CD4-positive, alpha-beta T cell (primary cell): ENCODE measurements at regions not wholly inside any gene's neighbourhood (a gene's known extent, or its start where the extent isn't known, plus 50 kb on each side); places are given as distances from the start of the nearest gene placed in this dataset.

Source experiments
- ATAC-seq: fragments of 200-7000 bp; cut with Tn5 transposase; one replicate; pipeline ENCODE4 v1.10.0; 2022; ENCODE audit warnings: mild to moderate bottlenecking; ENCODE audit not compliant: poor library complexity
- CTCF ChIA-PET: fragments of 350-600 bp; sonication (Branson Sonifier 250); formaldehyde crosslinking; loops from one replicate; lab custom pipeline; 2021; ENCODE audit warnings: antibody characterized with exemption, inconsistent platforms; lab: Charles Lee
- POLR2A ChIA-PET: fragments of 350-600 bp; sonication (Branson Sonifier 250); formaldehyde crosslinking; loops from one replicate; lab custom pipeline; 2021; ENCODE audit warnings: antibody characterized with exemption, inconsistent platforms; lab: Charles Lee
- DNase-seq, 14 experiments: peaks; one replicate each; pipeline ENCODE4 v3.0.0-alpha.2; 2013 to 2020; ENCODE audit warnings: mixed read lengths in 2 of 14
- H3K27ac ChIP-seq, 2 donors: one replicate each; pipeline versions ENCODE4 v1.5.1 to v1.7.0; 2013; ENCODE audit warnings: low read length in 2 of 2, low read depth in 1 of 2, mild to moderate bottlenecking in 1 of 2
- H3K27me3 ChIP-seq, 2 experiments: 1 replicate in 1 of 2; 2 replicates in 1 of 2; pipeline versions ENCODE4 v1.6.1 to v1.7.0; 2013; ENCODE audit warnings: low read length in 2 of 2, control low read depth in 1 of 2, mild to moderate bottlenecking in 1 of 2, moderate library complexity in 1 of 2; ENCODE audit not compliant: insufficient read depth in 2 of 2, control insufficient read depth in 1 of 2
- H3K36me3 ChIP-seq: one replicate; pipeline ENCODE4 v1.6.1; 2013; ENCODE audit warnings: low read length, control low read depth; ENCODE audit not compliant: insufficient read depth
- H3K4me1 ChIP-seq: one replicate; pipeline ENCODE4 v1.6.1; 2013; ENCODE audit warnings: low read length, control low read depth; ENCODE audit not compliant: insufficient read depth
- H3K4me3 ChIP-seq: one replicate; pipeline ENCODE4 v1.5.1; 2013; ENCODE audit warnings: mild to moderate bottlenecking, low read length, moderate library complexity
- H3K9me3 ChIP-seq, 2 experiments: 1 replicate in 1 of 2; 2 replicates in 1 of 2; pipeline versions ENCODE4 v1.6.1 to v1.7.0; 2013; ENCODE audit warnings: low read length in 2 of 2, mild to moderate bottlenecking in 2 of 2, control low read depth in 1 of 2, moderate library complexity in 1 of 2; ENCODE audit not compliant: control insufficient read depth in 1 of 2, insufficient read depth in 1 of 2
- H3K27ac Mint-ChIP-seq: one replicate; pipeline ENCODE4 v1.8.0; 2020; ENCODE audit warnings: mixed read lengths
- H3K27me3 Mint-ChIP-seq: one replicate; pipeline ENCODE4 v1.8.0; 2021; ENCODE audit warnings: mixed read lengths
- H3K36me3 Mint-ChIP-seq: one replicate; pipeline ENCODE4 v1.8.0; 2021; ENCODE audit warnings: low read depth, mixed read lengths
- H3K4me1 Mint-ChIP-seq: one replicate; pipeline ENCODE4 v1.8.0; 2021; ENCODE audit warnings: low read depth, mixed read lengths
- H3K4me3 Mint-ChIP-seq: one replicate; pipeline ENCODE4 v1.8.0; 2020; ENCODE audit warnings: mild to moderate bottlenecking, mixed read lengths
- H3K9me3 Mint-ChIP-seq: one replicate; pipeline ENCODE4 v1.8.0; 2020; ENCODE audit warnings: mixed read lengths
- CTCF ChIP-seq: fragments of 200-600 bp; IDR thresholded peaks from one replicate; pipeline ENCODE4 v1.8.0; 2022; ENCODE audit warnings: antibody characterized with exemption, mild to moderate bottlenecking
- intact Hi-C, 2 experiments: fragments of 100-400 bp; cut with DNase I in 1 of 2; cut with micrococcal nuclease in 1 of 2; formaldehyde crosslinking; loops; one replicate each; pipeline versions ENCODE4 v1.15.1 to v1.9.0; 2023 to 2025; cut with DNase I, micrococcal nuclease

DNA sequence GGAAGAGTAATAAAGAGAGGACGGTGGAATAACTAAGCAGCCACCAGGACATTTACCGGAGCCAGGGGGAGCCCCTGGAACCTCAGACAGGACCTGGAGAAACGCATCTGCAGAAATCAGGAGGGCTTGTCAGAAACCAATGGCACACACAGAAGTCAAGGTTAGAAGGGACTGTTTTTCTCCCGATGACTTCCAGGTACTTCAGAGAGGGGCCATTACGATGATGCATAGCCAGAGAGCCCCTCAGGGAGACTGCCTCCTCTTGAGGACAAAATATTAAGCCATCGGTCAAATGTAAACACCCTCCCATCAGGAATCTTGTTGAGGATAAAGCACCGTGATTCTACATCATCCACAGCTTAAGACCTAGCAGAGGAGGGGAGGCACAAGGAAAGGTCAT, 333.6 kb upstream of the CDH5 start:
- Histone ChIP-seq H3K4me1 (no peaks in the 10 kb centered on the region), H3K36me3 (no peaks in the 10 kb centered on the region), H3K27ac (no peak overlapping the region), H3K4me3 (no peak overlapping the region), H3K9me3 (peaks cover 0 to 4% of the 10 kb centered on the region in 2 experiments), H3K27me3 (peaks cover 0 to 3% of the 10 kb centered on the region in 2 experiments)
- CTCF ChIA-PET: no interaction called here
- no peak overlapping the region for H3K4me3 Mint-ChIP-seq
- H3K36me3 Mint-ChIP-seq: no peaks in the 10 kb centered on the region
- TF ChIP-seq CTCF: no peak
- H3K4me1 Mint-ChIP-seq: no peaks in the 10 kb centered on the region
- DNase-seq (no peak), ATAC-seq (no peak)
- POLR2A ChIA-PET: no interaction called here
- intact Hi-C loops: no loop called here
- no peaks in the 10 kb centered on the region for H3K9me3 Mint-ChIP-seq
- peaks cover 31% of the 10 kb centered on the region for H3K27me3 Mint-ChIP-seq
- no peak overlapping the region for H3K27ac Mint-ChIP-seq

- Histone ChIP-seq H3K9me3 (peaks cover 0 to 6% of the 10 kb centered on the region in 2 experiments), H3K36me3 (no peaks in the 10 kb centered on the region), H3K4me3 (no peak overlapping the region), H3K27ac (no peak overlapping the region), H3K27me3 (peaks cover 0 to 3% of the 10 kb centered on the region in 2 experiments), H3K4me1 (no peaks in the 10 kb centered on the region)
- Mint-ChIP-seq H3K4me1 (no peaks in the 10 kb centered on the region), H3K27ac (no peak overlapping the region), H3K36me3 (no peaks in the 10 kb centered on the region), H3K9me3 (no peaks in the 10 kb centered on the region), H3K27me3 (peaks cover 36% of the 10 kb centered on the region), H3K4me3 (no peak overlapping the region)
- ChIA-PET CTCF (no interaction called here), POLR2A (no interaction called here)
- intact Hi-C loops: no loop called here
- no peak for DNase-seq
- TF ChIP-seq CTCF: no peak
- ATAC-seq: no peak
Measured at GRCh38 chr16:66030036-66030435, 336.5 kb upstream of the CDH5 start.

DNA sequence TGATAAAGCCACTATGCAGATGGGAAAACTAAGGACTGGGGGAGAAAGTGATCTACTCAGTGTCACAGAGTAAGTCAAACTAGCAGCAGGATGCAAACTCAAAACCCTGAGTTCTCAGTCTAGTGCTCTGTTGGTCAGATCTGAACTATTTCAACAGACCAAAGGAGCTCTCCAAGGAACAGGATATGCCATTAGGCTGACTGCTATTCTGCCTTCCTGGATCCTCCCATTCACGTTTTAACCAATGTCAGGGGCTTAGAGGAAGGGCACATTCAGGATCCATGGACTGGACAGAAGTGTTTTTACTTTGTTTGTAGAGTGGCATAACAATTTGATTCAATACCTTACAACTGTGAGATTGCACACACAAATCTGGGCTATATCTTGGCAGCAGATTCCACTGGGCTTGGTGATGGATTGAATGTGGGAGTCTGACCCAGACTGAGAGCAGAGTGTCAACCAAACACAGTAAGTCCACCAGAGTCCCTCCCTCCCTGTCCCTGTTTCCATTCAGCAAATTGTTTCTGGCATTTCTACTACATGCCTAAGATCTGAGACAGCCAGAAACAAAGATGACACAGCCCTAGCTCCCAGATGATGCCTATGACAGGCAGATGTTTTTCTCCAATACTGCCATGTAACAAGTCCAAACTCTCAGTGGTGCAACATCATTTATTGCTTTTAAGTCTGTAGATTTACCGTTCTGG, 337.8 kb upstream of the CDH5 start:
- ATAC-seq: no peak
- no peak for DNase-seq
- H3K27me3 ChIP-seq: peaks cover 0 to 3% of the 10 kb centered on the region in 2 experiments
- H3K9me3 Mint-ChIP-seq: peaks cover 5% of the 10 kb centered on the region
- TF ChIP-seq CTCF: no peak
- H3K27me3 Mint-ChIP-seq: peaks cover 36% of the 10 kb centered on the region
- H3K27ac ChIP-seq: no peak overlapping the region
- intact Hi-C loops: no loop called here
- CTCF ChIA-PET: no interaction called here
- H3K27ac Mint-ChIP-seq: no peak overlapping the region
- H3K4me3 ChIP-seq: no peak overlapping the region
- POLR2A ChIA-PET: no interaction called here
- no peaks in the 10 kb centered on the region for H3K36me3 Mint-ChIP-seq
- peaks cover 7 to 13% of the 10 kb centered on the region in 2 experiments for H3K9me3 ChIP-seq
- no peaks in the 10 kb centered on the region for H3K4me1 Mint-ChIP-seq
- H3K36me3 ChIP-seq: no peaks in the 10 kb centered on the region
- H3K4me3 Mint-ChIP-seq: no peak overlapping the region
- no peaks in the 10 kb centered on the region for H3K4me1 ChIP-seq
